Breast epithelium (tissue), 4 donors: ENCODE measurements at regions not wholly inside any gene's neighbourhood (a gene's known extent, or its start where the extent isn't known, plus 50 kb on each side); places are given as distances from the start of the nearest gene placed in this dataset.

Experiments
- DNase-seq, 2 donors: peaks; one replicate each; pipeline ENCODE4 v3.0.0-alpha.2; 2019; ENCODE audit warnings: low spot score in 2 of 2
- H3K27ac ChIP-seq, 2 donors: fragments of 200-600 bp; sonication (generic) in 1 of 2; one replicate each; pipeline ENCODE4 v1.5.1; 2016 to 2019; ENCODE audit warnings: mild to moderate bottlenecking in 1 of 2
- H3K27me3 ChIP-seq, 2 donors: fragments of 200-600 bp; sonication (generic) in 1 of 2; one replicate each; pipeline versions ENCODE4 v1.5.1 to v1.6.0; 2017 to 2019; ENCODE audit warnings: control low read depth in 1 of 2, mild to moderate bottlenecking in 1 of 2
- H3K36me3 ChIP-seq: fragments of 200-600 bp; one replicate; pipeline ENCODE4 v1.5.1; 2019
- H3K4me1 ChIP-seq, 2 donors: fragments of 200-600 bp; sonication (generic); one replicate each; pipeline ENCODE4 v1.5.1; 2016 to 2019; ENCODE audit warnings: control low read depth in 1 of 2
- H3K4me3 ChIP-seq, 3 donors: fragments of 200-600 bp; sonication (generic); 1 replicate in 2 of 3; 2 replicates in 1 of 3; pipeline ENCODE4 v1.5.1; 2016 to 2019; ENCODE audit warnings: mild to moderate bottlenecking in 3 of 3, moderate library complexity in 2 of 3
- H3K9me3 ChIP-seq, 2 donors: fragments of 200-600 bp; sonication (generic) in 1 of 2; one replicate each; pipeline ENCODE4 v1.5.1; 2016 to 2019; ENCODE audit warnings: control low read depth in 1 of 2
- CTCF ChIP-seq, 3 donors: fragments of 450-650 bp; IDR thresholded peaks; one replicate each; pipeline ENCODE4 v1.5.1; 2016 to 2017; ENCODE audit warnings: antibody characterized with exemption in 3 of 3, mild to moderate bottlenecking in 3 of 3, moderate library complexity in 3 of 3
- POLR2A ChIP-seq: fragments of 450-650 bp; IDR thresholded peaks from one replicate; pipeline ENCODE4 v1.6.1; 2016; ENCODE audit warnings: antibody characterized with exemption, mild to moderate bottlenecking, moderate library complexity
- POLR2AphosphoS5 ChIP-seq, 3 donors: sonication (generic); formaldehyde crosslinking; IDR thresholded peaks; one replicate each; pipeline ENCODE4 v1.6.1; 2017; ENCODE audit warnings: antibody characterized with exemption in 3 of 3
- intact Hi-C: fragments of 100-400 bp; cut with DNase I; formaldehyde crosslinking; loops from one replicate; pipeline ENCODE4 v1.15.1; 2023; ENCODE audit warnings: low total_unique reads

DNA sequence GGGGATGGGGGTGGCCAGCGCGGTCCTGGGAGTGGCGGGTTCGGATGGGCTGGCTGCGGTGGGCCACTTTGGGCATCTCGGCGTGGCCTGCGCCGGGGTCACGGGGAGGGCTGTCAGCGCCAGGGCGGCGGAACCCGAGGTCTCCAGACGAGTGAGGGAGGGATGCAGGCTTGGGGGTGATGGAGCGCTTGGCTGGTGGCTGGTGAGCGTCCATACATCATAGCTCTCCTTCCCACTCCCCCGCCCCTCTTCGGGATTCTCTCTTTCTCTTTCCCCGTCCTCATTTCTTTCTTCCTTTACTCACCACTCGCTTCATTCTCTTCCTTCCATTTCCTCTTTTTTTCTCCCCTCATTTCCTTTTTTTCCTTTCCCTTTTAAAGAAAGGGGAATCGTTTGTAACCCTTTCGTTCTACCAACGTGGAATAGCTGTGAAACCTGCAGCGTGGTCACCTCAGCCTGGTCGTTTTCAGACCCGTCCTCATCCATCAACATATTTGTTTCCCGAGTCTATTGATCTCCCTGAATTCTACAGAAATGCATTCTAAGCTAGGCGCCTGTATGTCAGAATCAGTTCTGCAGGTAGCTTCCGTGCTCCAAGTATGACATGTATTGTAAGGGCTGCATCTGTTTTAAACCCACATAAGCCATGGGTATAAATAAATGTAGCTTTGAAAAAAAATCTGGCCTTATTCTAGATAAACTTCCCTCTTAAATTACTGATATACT is 260.3 kb upstream of the E2F7 start:
- TF ChIP-seq POLR2A: no peak
- TF ChIP-seq CTCF (IDR thresholded peaks at IDR 0.05): no peak
- TF ChIP-seq POLR2AphosphoS5 (IDR thresholded peaks at IDR 0.05): no peak
- intact Hi-C loops: no loop called here

DNA sequence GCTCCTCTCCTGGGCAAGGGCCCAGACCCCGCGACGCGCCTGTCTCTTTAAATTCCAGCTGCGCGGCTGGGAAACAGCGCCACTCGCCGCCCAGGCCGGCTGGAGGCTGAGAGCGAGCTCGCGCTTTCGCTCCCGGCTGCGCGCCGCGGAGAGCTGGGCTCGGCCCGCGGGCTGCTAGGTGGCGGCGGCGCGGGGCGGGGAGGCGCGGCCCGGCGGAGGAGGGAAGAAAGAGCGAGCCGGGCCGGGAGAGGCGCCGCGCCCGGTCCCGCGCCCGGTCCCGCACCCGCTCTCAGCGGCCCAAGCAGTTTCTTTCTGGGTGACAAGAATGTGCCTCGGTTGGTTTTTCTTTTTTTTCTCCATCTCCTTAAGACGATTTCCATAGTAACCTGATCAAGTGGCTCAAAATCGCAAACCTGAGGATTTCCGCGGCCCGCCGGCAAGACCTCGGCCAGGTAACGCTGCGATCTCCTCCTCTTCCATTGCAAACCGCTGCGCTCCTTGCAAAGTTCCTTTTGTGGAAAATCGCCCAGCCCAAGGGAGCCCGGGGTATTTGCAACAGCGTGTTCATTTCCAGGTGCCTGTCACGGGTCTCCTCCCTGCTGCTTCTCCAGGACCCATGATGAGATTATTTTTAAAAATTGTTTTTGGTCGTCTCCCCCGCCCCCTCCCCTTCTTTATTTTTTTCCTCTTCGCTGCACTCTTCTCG is 259.5 kb upstream of the E2F7 start:
- H3K27ac ChIP-seq: peak overlapping the region; percentile 60 to 75
- TF ChIP-seq CTCF (IDR thresholded peaks at IDR 0.05) (peak in 1 of 3 donors; percentile 11), POLR2A (no peak), POLR2AphosphoS5 (IDR thresholded peaks at IDR 0.05) (no peak)
- H3K4me1 ChIP-seq: no peaks in the 10 kb centered on the region
- H3K4me3 ChIP-seq: peak overlapping the region; percentile 55 to 69 (median 67)
- no peaks in the 10 kb centered on the region for H3K9me3 ChIP-seq
- no peaks in the 10 kb centered on the region for H3K36me3 ChIP-seq
- intact Hi-C loops: no loop called here
- no peaks in the 10 kb centered on the region for H3K27me3 ChIP-seq
- peak; percentile 27 to 65 for DNase-seq

More for the DNA sequence above, 260.3 kb upstream of the E2F7 start:
- Histone ChIP-seq H3K4me1 (no peaks in the 10 kb centered on the region), H3K36me3 (no peaks in the 10 kb centered on the region), H3K9me3 (no peaks in the 10 kb centered on the region), H3K4me3 (peak overlapping the region; percentile 55 to 69 (median 67)), H3K27ac (no peak overlapping the region), H3K27me3 (no peaks in the 10 kb centered on the region)
- peak in 1 of 2 donors; percentile 54 for DNase-seq

DNA sequence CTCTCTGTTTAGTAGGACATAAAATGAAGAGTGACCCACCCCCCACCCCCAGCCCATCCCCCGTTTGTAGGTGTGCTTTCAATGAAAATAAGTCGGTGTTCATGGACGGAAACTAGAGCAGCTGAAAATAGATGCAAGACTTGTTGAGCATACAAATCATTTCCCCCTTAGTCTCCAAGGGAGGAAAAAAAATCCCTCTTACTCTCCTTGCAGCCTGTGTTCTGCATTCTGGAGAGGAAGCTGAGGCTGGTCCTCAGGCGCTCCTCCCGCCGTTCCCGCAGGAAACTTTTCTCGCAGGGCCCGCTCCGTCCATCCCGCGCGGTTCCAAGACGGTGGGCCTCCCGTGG is 259.0 kb upstream of the E2F7 start:
- DNase-seq: no peak
- Histone ChIP-seq H3K4me3 (peak overlapping the region; percentile 55 to 69 (median 67)), H3K9me3 (no peaks in the 10 kb centered on the region), H3K27me3 (no peaks in the 10 kb centered on the region), H3K27ac (peak overlapping the region; percentile 60 to 75), H3K36me3 (no peaks in the 10 kb centered on the region), H3K4me1 (no peaks in the 10 kb centered on the region)
- TF ChIP-seq POLR2AphosphoS5 (IDR thresholded peaks at IDR 0.05): no peak
- no peak for TF ChIP-seq CTCF (IDR thresholded peaks at IDR 0.05)
- TF ChIP-seq POLR2A: no peak
- intact Hi-C loops: no loop called here

DNA sequence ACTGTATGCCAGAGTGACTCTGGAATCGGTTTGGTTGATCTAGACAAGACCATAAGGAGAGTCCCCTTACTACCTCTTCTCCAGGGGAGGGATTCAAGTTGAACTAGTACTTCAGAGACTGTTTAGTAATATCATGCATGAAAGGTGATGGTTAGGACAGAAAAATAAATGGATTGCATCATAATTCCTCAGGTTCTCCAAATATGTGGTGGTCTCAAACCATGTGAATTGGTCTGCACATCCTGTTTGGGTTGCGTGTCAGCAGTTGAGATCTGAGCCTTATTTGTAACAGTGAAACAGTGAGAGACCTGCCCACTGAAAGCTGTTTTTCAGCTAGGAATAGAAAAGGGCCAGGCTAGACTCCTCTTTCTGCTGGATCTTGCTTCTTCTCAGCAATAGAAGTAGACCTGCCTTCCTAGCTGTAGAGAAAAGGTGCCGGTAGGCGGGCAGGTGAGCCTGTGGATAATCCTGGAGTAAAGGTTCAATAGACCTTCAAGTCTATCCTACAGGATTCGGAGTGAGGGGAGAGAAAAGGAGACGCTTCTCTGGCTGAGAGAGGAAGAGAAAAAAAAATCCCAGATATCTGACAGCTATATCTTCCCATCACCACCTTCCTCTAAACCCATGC is 258.5 kb upstream of the E2F7 start:
- H3K9me3 ChIP-seq: no peaks in the 10 kb centered on the region
- no peaks in the 10 kb centered on the region for H3K36me3 ChIP-seq
- H3K4me1 ChIP-seq: no peaks in the 10 kb centered on the region
- peak overlapping the region in 1 of 2 donors; percentile 75 for H3K27ac ChIP-seq
- intact Hi-C loops: no loop called here
- DNase-seq: no peak
- H3K27me3 ChIP-seq: no peaks in the 10 kb centered on the region
- H3K4me3 ChIP-seq: peak overlapping the region; percentile 55 to 69 (median 67)
- TF ChIP-seq CTCF (IDR thresholded peaks at IDR 0.05) (no peak), POLR2AphosphoS5 (IDR thresholded peaks at IDR 0.05) (no peak), POLR2A (no peak)

- Histone ChIP-seq H3K27ac (no peak overlapping the region), H3K9me3 (no peaks in the 10 kb centered on the region), H3K4me1 (no peaks in the 10 kb centered on the region), H3K36me3 (no peaks in the 10 kb centered on the region), H3K27me3 (no peaks in the 10 kb centered on the region), H3K4me3 (no peak overlapping the region)
- TF ChIP-seq POLR2AphosphoS5 (IDR thresholded peaks at IDR 0.05) (no peak), POLR2A (no peak), CTCF (IDR thresholded peaks at IDR 0.05) (no peak)
- intact Hi-C loops: no loop called here
- no peak for DNase-seq
Observed at GRCh38 chr12:77319166-77319565, 253.8 kb upstream of the E2F7 start.
